GM12864 (cell line): ENCODE measurements at regions not wholly inside any gene's neighbourhood (a gene's known extent, or its start where the extent isn't known, plus 50 kb on each side); places are given as distances from the start of the nearest gene placed in this dataset.
"Not testable (repeated sequence)": the region's sequence is repeated elsewhere in the genome, so short reads cannot be mapped to it uniquely, and the experiment has no call there.

Experiments used
- DNase-seq: peaks from one replicate; pipeline ENCODE4 v3.0.0-alpha.2; 2011; ENCODE audit warnings: low read depth
- H3K4me3 ChIP-seq: 2 replicates; pipeline ENCODE4 v1.5.1; 2011; ENCODE audit warnings: mild to moderate bottlenecking, low read depth, low read length, control low read depth
- TF ChIP-seq, protein P1 (sequence below): IDR thresholded peaks from 2 replicates; pipeline ENCODE4 v1.5.1; 2011; ENCODE audit warnings: low read depth, mild to moderate bottlenecking, moderate library complexity, low read length, control low read depth, inconsistent platforms; ENCODE audit errors: missing control alignments

DNA sequence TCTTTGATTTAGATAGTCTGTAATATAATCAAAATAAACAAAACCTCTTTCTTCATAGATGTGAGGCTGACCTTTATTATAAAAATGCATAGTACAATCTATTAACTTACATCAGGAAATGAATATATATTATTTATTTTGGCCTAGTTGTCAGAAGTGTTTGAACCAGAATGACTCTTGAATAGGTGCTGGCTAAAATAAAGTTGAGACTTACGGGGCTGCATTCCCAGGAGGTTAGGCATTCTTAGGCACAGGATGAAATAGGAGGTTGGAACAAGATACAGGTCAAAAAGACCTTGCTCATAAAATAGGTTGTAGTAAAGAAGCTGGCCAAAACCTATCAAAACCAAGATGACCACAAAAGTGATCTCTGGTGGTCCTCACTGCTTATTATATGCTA, 1193.3 kb upstream of the IGFBP7 start:
- H3K4me3 ChIP-seq, result no peak overlapping the region
- DNase-seq, result no peak
- TF ChIP-seq, protein P1, sequence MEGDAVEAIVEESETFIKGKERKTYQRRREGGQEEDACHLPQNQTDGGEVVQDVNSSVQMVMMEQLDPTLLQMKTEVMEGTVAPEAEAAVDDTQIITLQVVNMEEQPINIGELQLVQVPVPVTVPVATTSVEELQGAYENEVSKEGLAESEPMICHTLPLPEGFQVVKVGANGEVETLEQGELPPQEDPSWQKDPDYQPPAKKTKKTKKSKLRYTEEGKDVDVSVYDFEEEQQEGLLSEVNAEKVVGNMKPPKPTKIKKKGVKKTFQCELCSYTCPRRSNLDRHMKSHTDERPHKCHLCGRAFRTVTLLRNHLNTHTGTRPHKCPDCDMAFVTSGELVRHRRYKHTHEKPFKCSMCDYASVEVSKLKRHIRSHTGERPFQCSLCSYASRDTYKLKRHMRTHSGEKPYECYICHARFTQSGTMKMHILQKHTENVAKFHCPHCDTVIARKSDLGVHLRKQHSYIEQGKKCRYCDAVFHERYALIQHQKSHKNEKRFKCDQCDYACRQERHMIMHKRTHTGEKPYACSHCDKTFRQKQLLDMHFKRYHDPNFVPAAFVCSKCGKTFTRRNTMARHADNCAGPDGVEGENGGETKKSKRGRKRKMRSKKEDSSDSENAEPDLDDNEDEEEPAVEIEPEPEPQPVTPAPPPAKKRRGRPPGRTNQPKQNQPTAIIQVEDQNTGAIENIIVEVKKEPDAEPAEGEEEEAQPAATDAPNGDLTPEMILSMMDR, result no peak

DNA sequence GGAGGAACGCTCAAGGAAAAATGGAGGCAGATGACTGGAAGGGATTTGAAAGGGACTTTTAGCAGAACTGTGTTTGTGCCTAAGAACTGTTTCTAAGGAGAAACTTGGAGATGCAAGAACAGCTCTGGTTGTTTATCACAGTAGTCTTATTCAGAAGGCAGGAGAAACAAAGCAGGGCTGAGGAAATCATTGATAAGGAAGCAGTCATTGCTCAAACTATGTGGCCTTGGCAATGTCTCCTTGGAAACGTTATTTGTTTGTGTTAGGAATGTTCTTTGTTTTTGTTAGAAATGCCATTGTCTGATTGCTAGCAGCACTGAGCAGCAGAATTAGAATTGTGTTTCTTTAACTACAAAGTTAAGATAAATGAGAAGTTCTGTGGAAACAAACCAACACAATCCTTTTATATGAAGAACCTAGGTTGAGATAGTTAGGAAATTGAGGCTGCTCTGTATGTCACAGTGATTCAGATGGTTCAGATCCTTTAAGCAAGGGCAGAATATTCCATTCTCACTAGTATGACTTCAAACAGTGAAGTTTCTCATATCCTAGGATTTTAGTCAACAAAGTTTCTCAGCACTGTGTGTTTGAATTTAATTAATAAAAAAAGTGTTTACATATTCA, 1191.3 kb upstream of the IGFBP7 start:
- DNase-seq, result no peak

DNA sequence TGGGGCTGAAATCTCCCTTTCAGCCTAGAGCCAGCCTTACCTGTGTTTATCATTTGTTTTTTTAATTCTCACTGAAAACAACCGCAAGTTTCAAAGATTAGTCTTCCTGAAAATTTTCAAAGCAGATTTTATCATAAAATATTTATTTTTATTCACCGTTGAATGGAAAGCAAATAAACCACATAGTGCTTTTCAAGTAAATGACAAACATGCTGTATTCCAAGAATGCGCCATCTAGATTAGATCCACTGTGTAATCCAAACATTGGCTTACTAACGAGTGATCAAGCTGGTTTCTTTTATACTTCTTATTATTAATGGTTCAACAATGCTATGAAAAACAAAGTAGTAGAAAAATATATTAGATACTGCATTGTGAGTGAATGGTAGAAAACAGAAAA, 1176.2 kb upstream of the IGFBP7 start:
- DNase-seq, result no peak
- no peak overlapping the region for H3K4me3 ChIP-seq
- TF ChIP-seq, protein P1, result no peak

More for the DNA sequence above, 1191.3 kb upstream of the IGFBP7 start:
- TF ChIP-seq, protein P1, result no peak
- no peak overlapping the region for H3K4me3 ChIP-seq

DNA sequence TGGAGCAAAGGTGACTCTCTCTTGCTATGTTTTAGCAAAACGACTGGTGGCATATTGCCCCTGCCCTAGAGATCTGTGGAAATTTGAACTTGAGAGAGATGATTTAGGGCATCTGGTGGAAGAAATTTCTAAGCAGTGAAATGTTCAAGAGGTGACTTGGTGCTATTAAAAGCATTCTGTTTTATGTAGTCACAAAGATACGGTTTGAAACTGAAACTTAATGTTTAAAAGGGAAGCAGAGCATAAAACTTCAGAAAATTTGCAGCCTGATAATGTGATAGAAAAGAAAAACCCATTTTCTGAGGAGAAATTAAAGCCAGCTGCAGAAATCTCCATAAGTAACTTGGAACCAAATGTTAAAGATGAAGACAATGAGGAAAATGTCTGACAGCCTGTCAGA, 1170.7 kb upstream of the IGFBP7 start:
- not testable (repeated sequence) for H3K4me3 ChIP-seq, DNase-seq

DNA sequence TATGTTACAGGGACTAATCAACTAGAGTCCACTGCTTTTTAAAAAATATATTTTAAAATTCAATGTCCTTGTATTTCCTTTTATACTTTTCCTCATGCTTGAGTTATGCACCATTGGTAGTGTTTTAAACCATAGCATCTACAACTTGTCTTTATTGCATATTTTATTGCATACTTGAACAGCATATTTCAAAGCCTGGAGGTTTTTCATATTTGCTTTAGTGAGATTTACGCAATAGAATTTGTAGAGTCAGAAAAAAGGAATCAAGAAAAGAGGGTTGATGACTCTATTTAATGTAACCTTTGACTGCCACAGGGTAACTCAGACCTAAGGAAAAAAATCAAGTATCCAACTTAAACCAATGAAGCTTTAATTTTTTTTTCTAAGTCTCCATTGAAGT, 1165.7 kb upstream of the IGFBP7 start:
- TF ChIP-seq, protein P1, result no peak
- no peak overlapping the region for H3K4me3 ChIP-seq
- DNase-seq, result no peak

DNA sequence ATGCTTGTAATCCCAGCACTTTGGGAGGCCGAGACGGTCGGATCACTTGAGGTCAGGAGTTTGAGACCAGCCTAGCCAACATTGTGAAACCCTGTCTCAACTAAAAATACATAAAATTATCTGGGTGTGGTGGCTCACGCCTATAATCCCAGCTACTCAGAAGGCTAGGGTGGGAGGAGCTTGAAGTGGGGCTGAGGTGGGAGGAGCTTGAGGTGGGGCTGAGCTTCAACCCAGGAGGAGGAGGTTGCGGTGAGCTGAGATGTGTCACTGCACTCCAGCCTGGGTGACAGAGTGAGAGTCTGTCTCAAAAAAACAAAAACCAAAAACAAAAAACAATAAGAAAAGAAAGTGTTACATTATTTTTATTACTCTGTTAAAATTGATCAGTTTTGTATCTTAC, 1164.4 kb upstream of the IGFBP7 start:
- no peak for DNase-seq
- TF ChIP-seq, protein P1, result no peak

DNA sequence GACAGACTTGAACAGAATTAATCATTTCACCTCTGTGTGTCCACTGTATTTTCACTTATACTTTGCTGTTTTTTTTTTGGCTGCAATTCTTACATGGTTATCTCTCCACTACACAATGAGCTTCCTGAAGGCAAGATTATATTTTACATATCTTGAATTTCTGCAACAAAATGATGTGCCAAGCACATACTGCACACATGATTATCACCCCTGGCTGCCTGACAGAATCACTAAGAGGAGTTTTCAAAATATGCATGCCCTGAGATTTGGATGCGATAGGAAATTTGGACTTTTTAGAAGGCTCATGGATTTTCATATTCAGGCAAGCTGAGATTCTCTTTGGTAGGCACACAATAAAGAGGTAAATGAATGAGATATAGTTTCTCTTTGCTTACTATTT, 1162.1 kb upstream of the IGFBP7 start:
- TF ChIP-seq, protein P1, result no peak

More for the DNA sequence above, 1164.4 kb upstream of the IGFBP7 start:
- H3K4me3 ChIP-seq, result no peak overlapping the region

More for the DNA sequence above, 1162.1 kb upstream of the IGFBP7 start:
- DNase-seq, result no peak
- H3K4me3 ChIP-seq, result no peak overlapping the region
